K562 (cell line): ENCODE measurements at regions not wholly inside any gene's neighbourhood (a gene's known extent, or its start where the extent isn't known, plus 50 kb on each side); places are given as distances from the start of the nearest gene placed in this dataset.

Experiments
- ATAC-seq: fragments of 200-7000 bp; cut with Tn5 transposase; 3 replicates; pipeline ENCODE4 v1.9.1; 2020; ENCODE audit warnings: moderate library complexity
- BruUV-seq: library from RNA; stranded (reverse); fragments of 400-500 nt; replicated peaks from 2 replicates; lab custom pipeline; 2021; lab: Mats Ljungman, UMichigan
- CTCF ChIA-PET: fragments of 300-600 bp; formaldehyde crosslinking; extraction: SDS; loops from one replicate; lab custom pipeline; 2021; ENCODE audit warnings: low intra/inter-chr PET ratio; lab: Yijun Ruan, JAX
- POLR2A ChIA-PET: fragments of 300-600, 350-650 bp; sonication (Branson Sonifier 250); formaldehyde crosslinking; extraction: SDS; loops from one replicate; lab custom pipeline; 2021; ENCODE audit warnings: antibody characterized with exemption, inconsistent platforms; lab: Yijun Ruan, JAX
- DNase-seq, 4 experiments: peaks; one replicate each; pipeline versions ENCODE4 v3.0.0 to v3.0.0-alpha.2; 2011 to 2018; ENCODE audit warnings: low spot score in 3 of 4, mixed read lengths in 3 of 4; ENCODE audit errors: extremely low read depth in 1 of 4
- FAIRE-seq: peaks from 2 replicates; lab custom pipeline; 2011; peaks lifted over from hg19 to GRCh38; lab: Jason Lieb, UNC
- H2AFZ ChIP-seq: 2 replicates; pipeline ENCODE4 v1.6.0; 2011; ENCODE audit warnings: low read depth, low read length, control low read depth, inconsistent platforms
- H3K27ac ChIP-seq: fragments of 200-600 bp; 3 replicates; pipeline ENCODE4 v1.8.0; 2011; ENCODE audit warnings: low read depth, mild to moderate bottlenecking, control low read depth, inconsistent platforms, low read length, moderate library complexity, mixed read lengths; ENCODE audit errors: extremely low read depth
- H3K27me3 ChIP-seq, 2 experiments: fragments of 300-600 bp in 1 of 2; 2 replicates in 1 of 2; 3 replicates in 1 of 2; pipeline versions ENCODE4 v1.6.0 to v1.8.0; 2011; ENCODE audit warnings: inconsistent platforms in 2 of 2, low read length in 2 of 2, mild to moderate bottlenecking in 1 of 2, mixed read lengths in 1 of 2, moderate library complexity in 1 of 2; ENCODE audit not compliant: control insufficient read depth in 2 of 2, insufficient read depth in 2 of 2
- H3K36me3 ChIP-seq: fragments of 300-600 bp; 3 replicates; pipeline ENCODE4 v1.8.0; 2011; ENCODE audit warnings: mild to moderate bottlenecking, low read length, inconsistent platforms; ENCODE audit not compliant: control insufficient read depth, insufficient read depth
- H3K4me1 ChIP-seq, 2 experiments: fragments of 200-600 bp in 1 of 2; replicated peaks in 1 of 2; 2 replicates in 1 of 2; 3 replicates in 1 of 2; pipeline versions ENCODE4 v1.5.1 to v1.8.0; 2011; ENCODE audit warnings: inconsistent platforms in 2 of 2, low read length in 2 of 2, mild to moderate bottlenecking in 1 of 2, mixed read lengths in 1 of 2, moderate library complexity in 1 of 2; ENCODE audit not compliant: control insufficient read depth in 2 of 2, insufficient read depth in 2 of 2
- H3K4me2 ChIP-seq: 2 replicates; pipeline ENCODE4 v1.6.1; 2011; ENCODE audit warnings: low read length, control low read depth, inconsistent platforms, mixed read lengths; ENCODE audit not compliant: insufficient read depth
- H3K4me3 ChIP-seq: fragments of 200-600 bp; sonication (generic), shearing (Covaris generic); 2 replicates; pipeline ENCODE4 v1.5.1; 2016; ENCODE audit warnings: control low read depth, inconsistent platforms
- H3K79me2 ChIP-seq: fragments of 200-600 bp; 3 replicates; pipeline ENCODE4 v1.8.0; 2011; ENCODE audit warnings: low read length, inconsistent platforms; ENCODE audit not compliant: control insufficient read depth, insufficient read depth
- H3K9ac ChIP-seq, 2 experiments: 2 replicates each; pipeline versions ENCODE4 v1.6.0 to v1.6.1; 2011; ENCODE audit warnings: low read depth in 2 of 2, low read length in 2 of 2, control low read depth in 1 of 2, inconsistent platforms in 1 of 2, mild to moderate bottlenecking in 1 of 2, mixed read lengths in 1 of 2; ENCODE audit not compliant: insufficient read depth in 1 of 2
- H3K9me1 ChIP-seq: one replicate; pipeline ENCODE4 v1.6.0; 2011; ENCODE audit warnings: inconsistent platforms, mild to moderate bottlenecking, low read length, moderate library complexity; ENCODE audit not compliant: control insufficient read depth, insufficient read depth
- H3K9me3 ChIP-seq: replicated peaks from 2 replicates; pipeline ENCODE4 v1.5.1; 2011; ENCODE audit warnings: low read depth, low read length, inconsistent platforms; ENCODE audit not compliant: control insufficient read depth, insufficient read depth
- H4K20me1 ChIP-seq: replicated peaks from 2 replicates; pipeline ENCODE4 v1.6.1; 2011; ENCODE audit warnings: low read length, inconsistent platforms, mixed read lengths; ENCODE audit not compliant: control insufficient read depth, insufficient read depth
- CEBPB ChIP-seq: fragments of 450-650 bp; IDR thresholded peaks from 2 replicates; pipeline ENCODE4 v1.6.1; 2016; ENCODE audit warnings: missing genetic modification characterization, missing compliant biosample characterization
- CHD1 ChIP-seq: fragments of 200-600 bp; sonication (generic); IDR thresholded peaks from one replicate; pipeline ENCODE4 v1.6.1; 2012; ENCODE audit warnings: mild to moderate bottlenecking, moderate library complexity, low read length, inconsistent platforms
- CREBBP ChIP-seq: IDR thresholded peaks from one replicate; pipeline ENCODE4 v1.6.1; 2012; ENCODE audit warnings: low read depth, mild to moderate bottlenecking, control low read depth, inconsistent platforms, low read length
- DIDO1 ChIP-seq: fragments of 450-650 bp; IDR thresholded peaks from 2 replicates; pipeline ENCODE4 v1.6.1; 2016; ENCODE audit warnings: low read depth, missing biosample characterization, missing genetic modification characterization
- ETV5 ChIP-seq: sonication (generic); formaldehyde crosslinking; IDR thresholded peaks from 2 replicates; pipeline ENCODE4 v1.4.0; 2020; ENCODE audit warnings: low read depth, mild to moderate bottlenecking, missing genetic modification reagents
- FOXK2 ChIP-seq, 2 experiments: fragments of 450-650 bp; IDR thresholded peaks in 1 of 2; conservative IDR thresholded peaks in 1 of 2; 2 replicates each; pipeline ENCODE4 v1.6.1; 2016; ENCODE audit warnings: low read depth in 2 of 2, mild to moderate bottlenecking in 1 of 2
- MCM3 ChIP-seq: fragments of 450-650 bp; IDR thresholded peaks from 2 replicates; pipeline ENCODE4 v1.6.1; 2016
- MTA3 ChIP-seq: fragments of 450-650 bp; formaldehyde crosslinking; IDR thresholded peaks from 2 replicates; pipeline ENCODE4 v1.6.1; 2017; ENCODE audit warnings: mild to moderate bottlenecking, borderline replicate concordance
- PYGO2 ChIP-seq: fragments of 450-650 bp; IDR thresholded peaks from 2 replicates; pipeline ENCODE4 v1.6.1; 2016; ENCODE audit warnings: mild to moderate bottlenecking, missing genetic modification characterization, moderate library complexity, missing compliant biosample characterization
- ZNF76 ChIP-seq: fragments of 250-450 bp; sonication (Bioruptor Pico); IDR thresholded peaks from 2 replicates; pipeline ENCODE4 v1.4.0; 2020; ENCODE audit warnings: mild to moderate bottlenecking, moderate library complexity, borderline replicate concordance
- in situ Hi-C: fragments of 300-500 bp; cut with MboI; formaldehyde crosslinking; loops from 4 replicates; pipeline ENCODE4 v1.15.0; 2018; ENCODE audit warnings: inconsistent platforms, mixed read lengths
- intact Hi-C: fragments of 100-400 bp; cut with micrococcal nuclease; formaldehyde crosslinking; loops from 2 replicates; pipeline ENCODE4 v1.14.2; 2022
- TF ChIP-seq, protein P1 (sequence below): fragments of 450-650 bp; IDR thresholded peaks from 2 replicates; pipeline ENCODE4 v1.6.1; 2014; ENCODE audit warnings: low read depth, mild to moderate bottlenecking, moderate library complexity, borderline replicate concordance

- no peaks in the 10 kb centered on the region for H4K20me1 ChIP-seq
- no peak for DNase-seq
- in situ Hi-C loops, result no loop called here
- H2AFZ ChIP-seq, result no peak overlapping the region
- no peaks in the 10 kb centered on the region for H3K9me3 ChIP-seq
- no peak overlapping the region for H3K4me3 ChIP-seq
- H3K9me1 ChIP-seq, result no peaks in the 10 kb centered on the region
- no peak overlapping the region for H3K9ac ChIP-seq
- ChIA-PET POLR2A (no interaction called here), CTCF (no interaction called here)
- FAIRE-seq, result no peak
- TF ChIP-seq CHD1, result no peak
- TF ChIP-seq MTA3, result no peak
- no peak for TF ChIP-seq PYGO2 (tag)
- TF ChIP-seq, protein P1, sequence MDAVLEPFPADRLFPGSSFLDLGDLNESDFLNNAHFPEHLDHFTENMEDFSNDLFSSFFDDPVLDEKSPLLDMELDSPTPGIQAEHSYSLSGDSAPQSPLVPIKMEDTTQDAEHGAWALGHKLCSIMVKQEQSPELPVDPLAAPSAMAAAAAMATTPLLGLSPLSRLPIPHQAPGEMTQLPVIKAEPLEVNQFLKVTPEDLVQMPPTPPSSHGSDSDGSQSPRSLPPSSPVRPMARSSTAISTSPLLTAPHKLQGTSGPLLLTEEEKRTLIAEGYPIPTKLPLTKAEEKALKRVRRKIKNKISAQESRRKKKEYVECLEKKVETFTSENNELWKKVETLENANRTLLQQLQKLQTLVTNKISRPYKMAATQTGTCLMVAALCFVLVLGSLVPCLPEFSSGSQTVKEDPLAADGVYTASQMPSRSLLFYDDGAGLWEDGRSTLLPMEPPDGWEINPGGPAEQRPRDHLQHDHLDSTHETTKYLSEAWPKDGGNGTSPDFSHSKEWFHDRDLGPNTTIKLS, result no peak
- no peak for TF ChIP-seq ZNF76
- TF ChIP-seq ETV5 (CRISPR knock-in tag), result no peak
- TF ChIP-seq DIDO1 (tag), result no peak
- TF ChIP-seq MCM3, result no peak
- no peak for TF ChIP-seq FOXK2 (conservative IDR thresholded peaks at IDR 0.05 in 1 of 2, IDR thresholded peaks at IDR 0.05 in 1 of 2; ENCODE audit: low read depth in 2 of 2)
- no peak for TF ChIP-seq CREBBP
- no peak for TF ChIP-seq CEBPB (tag)
- H3K79me2 ChIP-seq, result no peaks in the 10 kb centered on the region
- no TSS peak for BruUV-seq
- intact Hi-C loops, result no loop called here
- H3K4me1 ChIP-seq, result no peaks in the 10 kb centered on the region
- H3K27me3 ChIP-seq, result no peaks in the 10 kb centered on the region
- H3K4me2 ChIP-seq, result no peak overlapping the region
- no peaks in the 10 kb centered on the region for H3K36me3 ChIP-seq
- no peak for ATAC-seq
- no peak overlapping the region for H3K27ac ChIP-seq
These were observed 118.6 kb downstream of the HMHB1 start for GRCh38 chr5:143930561-143930960.
